Endothelial cell of umbilical vein (primary cell): ENCODE measurements at regions not wholly inside any gene's neighbourhood (a gene's known extent, or its start where the extent isn't known, plus 50 kb on each side); places are given as distances from the start of the nearest gene placed in this dataset.

Experiments
- BruUV-seq: library from RNA; stranded (reverse); fragments of 400-500 nt; replicated peaks from 2 replicates; lab custom pipeline; 2021; lab: Mats Ljungman, UMichigan
- CTCF ChIA-PET: fragments of 300-600, 350-600 bp; sonication (Branson Sonifier 250); formaldehyde crosslinking; loops from one replicate; lab custom pipeline; 2021; ENCODE audit warnings: antibody characterized with exemption, inconsistent platforms; lab: Charles Lee
- POLR2A ChIA-PET: fragments of 300-600, 350-600 bp; sonication (Branson Sonifier 250); formaldehyde crosslinking; loops from one replicate; lab custom pipeline; 2021; ENCODE audit warnings: antibody characterized with exemption, inconsistent platforms; lab: Charles Lee
- DNase-seq: peaks from one replicate; pipeline ENCODE4 v3.0.0-alpha.2; 2011; ENCODE audit warnings: low read depth, low spot score
- FAIRE-seq: peaks from 2 replicates; lab custom pipeline; 2011; peaks lifted over from hg19 to GRCh38; lab: Jason Lieb, UNC
- H2AFZ ChIP-seq: 2 replicates; pipeline ENCODE4 v1.6.0; 2012; ENCODE audit warnings: low read depth, low read length, control low read depth, inconsistent platforms
- H3K27ac ChIP-seq: 2 replicates; pipeline ENCODE4 v1.5.1; 2011; ENCODE audit warnings: low read depth, mild to moderate bottlenecking, control low read depth, low read length, moderate library complexity; ENCODE audit not compliant: insufficient read depth
- H3K27me3 ChIP-seq, 2 experiments: 2 replicates each; pipeline versions ENCODE4 v1.6.0 to v1.6.1; 2011; ENCODE audit warnings: low read length in 2 of 2, mixed read lengths in 1 of 2; ENCODE audit not compliant: control insufficient read depth in 2 of 2, insufficient read depth in 2 of 2
- H3K36me3 ChIP-seq, 2 experiments: 2 replicates in 1 of 2; 3 replicates in 1 of 2; pipeline ENCODE4 v1.5.1; 2011; ENCODE audit warnings: low read length in 2 of 2, mild to moderate bottlenecking in 1 of 2, moderate library complexity in 1 of 2; ENCODE audit not compliant: control insufficient read depth in 2 of 2, insufficient read depth in 2 of 2; ENCODE audit errors: extremely low read depth in 1 of 2
- H3K4me1 ChIP-seq: 3 replicates; pipeline ENCODE4 v1.5.1; 2011; ENCODE audit warnings: mild to moderate bottlenecking, low read length; ENCODE audit not compliant: control insufficient read depth, insufficient read depth; ENCODE audit errors: extremely low read depth
- H3K4me2 ChIP-seq: 2 replicates; pipeline ENCODE4 v1.6.1; 2011; ENCODE audit warnings: low read length, control low read depth, mixed read lengths; ENCODE audit not compliant: insufficient read depth
- H3K4me3 ChIP-seq, 3 experiments: fragments of 200-600 bp in 1 of 3; sonication (generic), shearing (Covaris generic) in 1 of 3; replicated peaks in 1 of 3; 2 replicates each; pipeline ENCODE4 v1.5.1; 2011 to 2016; ENCODE audit warnings: control low read depth in 3 of 3, low read length in 3 of 3, mild to moderate bottlenecking in 2 of 3, inconsistent platforms in 1 of 3, low read depth in 1 of 3, moderate library complexity in 1 of 3; ENCODE audit not compliant: insufficient read depth in 1 of 3
- H3K79me2 ChIP-seq: 2 replicates; pipeline ENCODE4 v1.6.0; 2012; ENCODE audit warnings: low read length, inconsistent platforms; ENCODE audit not compliant: control insufficient read depth, insufficient read depth
- H3K9ac ChIP-seq: replicated peaks from 2 replicates; pipeline ENCODE3; 2011; ENCODE audit warnings: low read length, control low read depth; ENCODE audit not compliant: insufficient read depth; ENCODE audit errors: extremely low read depth
- H3K9me1 ChIP-seq: replicated peaks from 3 replicates; pipeline ENCODE4 v1.6.0; 2011; ENCODE audit warnings: mild to moderate bottlenecking, low read length; ENCODE audit not compliant: control insufficient read depth, insufficient read depth; ENCODE audit errors: extremely low read depth
- H3K9me3 ChIP-seq: replicated peaks from 2 replicates; pipeline ENCODE4 v1.5.1; 2012; ENCODE audit warnings: low read length, inconsistent platforms; ENCODE audit not compliant: control insufficient read depth, insufficient read depth
- H4K20me1 ChIP-seq: replicated peaks from 2 replicates; pipeline ENCODE3; 2011; ENCODE audit warnings: mild to moderate bottlenecking, low read length; ENCODE audit not compliant: control insufficient read depth, insufficient read depth; ENCODE audit errors: extremely low read depth
- CTCF ChIP-seq, 2 donors: IDR thresholded peaks; 1 replicate in 1 of 2; 2 replicates in 1 of 2; pipeline ENCODE4 v1.5.1; 2011; ENCODE audit warnings: low read length in 2 of 2, mild to moderate bottlenecking in 2 of 2, moderate library complexity in 2 of 2, control low read depth in 1 of 2, inconsistent platforms in 1 of 2, low read depth in 1 of 2; ENCODE audit not compliant: insufficient read depth in 1 of 2; ENCODE audit errors: extremely low read depth in 1 of 2
- EZH2 ChIP-seq: IDR thresholded peaks from 2 replicates; pipeline ENCODE4 v1.6.1; 2012; ENCODE audit warnings: borderline replicate concordance, low read depth, mild to moderate bottlenecking, moderate library complexity, low read length, inconsistent platforms; ENCODE audit not compliant: severe bottlenecking
- FOS ChIP-seq: IDR thresholded peaks from 2 replicates; pipeline ENCODE4 v1.6.1; 2011; ENCODE audit warnings: mild to moderate bottlenecking, low read length, moderate library complexity, borderline replicate concordance; ENCODE audit not compliant: insufficient read depth
- GATA2 ChIP-seq: IDR thresholded peaks from 2 replicates; pipeline ENCODE4 v1.7.0; 2011; ENCODE audit warnings: low read depth, mild to moderate bottlenecking, moderate library complexity, mixed read lengths, low read length; ENCODE audit not compliant: insufficient read length, insufficient read depth
- JUN ChIP-seq: IDR thresholded peaks from 2 replicates; pipeline ENCODE4 v1.6.1; 2011; ENCODE audit warnings: borderline replicate concordance, low read depth; ENCODE audit not compliant: insufficient read length, insufficient read depth
- MAX ChIP-seq: IDR thresholded peaks from 2 replicates; pipeline ENCODE4 v1.6.1; 2011; ENCODE audit not compliant: insufficient read depth, insufficient read length
- MYC ChIP-seq: IDR thresholded peaks from one replicate; pipeline ENCODE4 v1.6.1; 2011; ENCODE audit warnings: mild to moderate bottlenecking, low read depth, low read length
- POLR2A ChIP-seq: IDR thresholded peaks from 2 replicates; pipeline ENCODE4 v1.6.1; 2012; ENCODE audit warnings: low read depth, mild to moderate bottlenecking, control low read depth, low read length
- POLR2AphosphoS5 ChIP-seq: IDR thresholded peaks from 2 replicates; pipeline ENCODE4 v1.6.1; 2012; ENCODE audit warnings: low read depth, mild to moderate bottlenecking, control low read depth, low read length, moderate library complexity; ENCODE audit not compliant: insufficient read depth
- dilution Hi-C: fragments of 300-500 bp; cut with MboI; formaldehyde crosslinking; loops from one replicate; pipeline ENCODE4 v1.15.0; 2019; ENCODE audit warnings: low sequenced_read_pairs; ENCODE audit not compliant: extremely low pct_ligation_motif_present
- intact Hi-C: fragments of 100-400 bp; cut with micrococcal nuclease; formaldehyde crosslinking; loops from one replicate; pipeline ENCODE4 v1.10.0; 2022

GRCh38 chr6:163836876-163837690 is 422.6 kb downstream of the QKI start:
- intact Hi-C loops: no loop called here
- DNase-seq: no peak

More at GRCh38 chr6:163836876-163837690, 422.6 kb downstream of the QKI start:
- Histone ChIP-seq H3K27me3 (no peaks in the 10 kb centered on the region), H3K4me1 (no peaks in the 10 kb centered on the region), H2AFZ (no peak overlapping the region), H3K9me1 (no peaks in the 10 kb centered on the region), H3K9ac (no peak overlapping the region), H3K27ac (no peak overlapping the region), H4K20me1 (no peaks in the 10 kb centered on the region), H3K4me3 (no peak overlapping the region), H3K36me3 (no peaks in the 10 kb centered on the region), H3K4me2 (no peak overlapping the region), H3K9me3 (peaks cover 2% of the 10 kb centered on the region), H3K79me2 (no peaks in the 10 kb centered on the region)
- ChIA-PET POLR2A (no interaction called here), CTCF (no interaction called here)
- FAIRE-seq: no peak
- dilution Hi-C loops: no loop called here
- TF ChIP-seq MAX (no peak), CTCF (IDR thresholded peaks at IDR 0.05; ENCODE audit: extremely low read depth in 1 of 2, insufficient read depth in 1 of 2, low read depth in 1 of 2, low read length in 2 of 2) (no peak), POLR2A (no peak), FOS (no peak), JUN (no peak), EZH2 (no peak), GATA2 (no peak), POLR2AphosphoS5 (no peak), MYC (no peak)
- BruUV-seq: no TSS peak
